Ishikawa (cell line): ENCODE measurements at regions not wholly inside any gene's neighbourhood (a gene's known extent, or its start where the extent isn't known, plus 50 kb on each side); places are given as distances from the start of the nearest gene placed in this dataset.

ENCODE experiments used
- CEBPB ChIP-seq: IDR thresholded peaks from 2 replicates; pipeline ENCODE4 v1.6.1; 2012
- CREB1 ChIP-seq: IDR thresholded peaks from 2 replicates; pipeline ENCODE4 v1.6.1; 2012; ENCODE audit warnings: low read depth
- EP300 ChIP-seq: IDR thresholded peaks from 2 replicates; pipeline ENCODE4 v1.6.1; 2012; ENCODE audit warnings: borderline replicate concordance
- RAD21 ChIP-seq: IDR thresholded peaks from 2 replicates; pipeline ENCODE4 v1.6.1; 2012; ENCODE audit warnings: low read depth
- TAF1 ChIP-seq: IDR thresholded peaks from 2 replicates; pipeline ENCODE4 v1.6.1; 2012; ENCODE audit warnings: low read depth, mild to moderate bottlenecking
- TCF12 ChIP-seq: IDR thresholded peaks from 2 replicates; pipeline ENCODE4 v1.6.1; 2012; ENCODE audit warnings: low read depth
- YY1 ChIP-seq: IDR thresholded peaks from 2 replicates; pipeline ENCODE4 v1.6.1; 2012; ENCODE audit warnings: low read depth
- ZBTB7A ChIP-seq: IDR thresholded peaks from 2 replicates; pipeline ENCODE4 v1.6.1; 2012; ENCODE audit warnings: low read depth
- TF ChIP-seq, protein P1 (sequence below): IDR thresholded peaks from 2 replicates; pipeline ENCODE4 v1.6.1; 2012; ENCODE audit warnings: low read depth, mild to moderate bottlenecking

DNA sequence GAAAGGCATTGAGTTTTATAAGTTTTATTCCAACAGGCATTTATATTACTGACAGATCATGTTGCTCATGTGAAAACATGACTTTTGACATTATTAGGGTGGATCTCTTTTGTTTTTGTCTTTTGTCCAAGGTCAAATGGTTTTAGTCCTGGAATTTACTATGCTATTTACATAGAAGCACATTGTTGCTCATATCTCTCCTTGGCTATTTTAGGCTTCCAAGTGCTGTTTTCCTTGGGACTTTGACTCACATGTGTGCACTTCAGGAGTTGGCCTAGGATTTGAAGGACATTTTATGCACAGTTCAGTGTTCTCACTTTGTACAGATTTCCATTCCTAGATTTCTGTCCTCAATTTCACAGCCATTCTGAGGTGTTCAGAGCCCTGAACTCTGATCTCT, 225.7 kb downstream of the PYDC2 start:
- TF ChIP-seq, protein P1, sequence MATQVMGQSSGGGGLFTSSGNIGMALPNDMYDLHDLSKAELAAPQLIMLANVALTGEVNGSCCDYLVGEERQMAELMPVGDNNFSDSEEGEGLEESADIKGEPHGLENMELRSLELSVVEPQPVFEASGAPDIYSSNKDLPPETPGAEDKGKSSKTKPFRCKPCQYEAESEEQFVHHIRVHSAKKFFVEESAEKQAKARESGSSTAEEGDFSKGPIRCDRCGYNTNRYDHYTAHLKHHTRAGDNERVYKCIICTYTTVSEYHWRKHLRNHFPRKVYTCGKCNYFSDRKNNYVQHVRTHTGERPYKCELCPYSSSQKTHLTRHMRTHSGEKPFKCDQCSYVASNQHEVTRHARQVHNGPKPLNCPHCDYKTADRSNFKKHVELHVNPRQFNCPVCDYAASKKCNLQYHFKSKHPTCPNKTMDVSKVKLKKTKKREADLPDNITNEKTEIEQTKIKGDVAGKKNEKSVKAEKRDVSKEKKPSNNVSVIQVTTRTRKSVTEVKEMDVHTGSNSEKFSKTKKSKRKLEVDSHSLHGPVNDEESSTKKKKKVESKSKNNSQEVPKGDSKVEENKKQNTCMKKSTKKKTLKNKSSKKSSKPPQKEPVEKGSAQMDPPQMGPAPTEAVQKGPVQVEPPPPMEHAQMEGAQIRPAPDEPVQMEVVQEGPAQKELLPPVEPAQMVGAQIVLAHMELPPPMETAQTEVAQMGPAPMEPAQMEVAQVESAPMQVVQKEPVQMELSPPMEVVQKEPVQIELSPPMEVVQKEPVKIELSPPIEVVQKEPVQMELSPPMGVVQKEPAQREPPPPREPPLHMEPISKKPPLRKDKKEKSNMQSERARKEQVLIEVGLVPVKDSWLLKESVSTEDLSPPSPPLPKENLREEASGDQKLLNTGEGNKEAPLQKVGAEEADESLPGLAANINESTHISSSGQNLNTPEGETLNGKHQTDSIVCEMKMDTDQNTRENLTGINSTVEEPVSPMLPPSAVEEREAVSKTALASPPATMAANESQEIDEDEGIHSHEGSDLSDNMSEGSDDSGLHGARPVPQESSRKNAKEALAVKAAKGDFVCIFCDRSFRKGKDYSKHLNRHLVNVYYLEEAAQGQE: no peak
- TF ChIP-seq CEBPB: no peak
- TF ChIP-seq TCF12: no peak
- no peak for TF ChIP-seq EP300
- TF ChIP-seq TAF1: no peak
- no peak for TF ChIP-seq CREB1
- TF ChIP-seq RAD21: no peak
- no peak for TF ChIP-seq YY1
- no peak for TF ChIP-seq ZBTB7A
